GM21360 (cell line): ENCODE measurements at regions not wholly inside any gene's neighbourhood (a gene's known extent, or its start where the extent isn't known, plus 50 kb on each side); places are given as distances from the start of the nearest gene placed in this dataset.

Source experiments
- ATAC-seq: cut with Tn5 transposase; IDR thresholded peaks from one replicate; pipeline ENCODE4 v1.9.1; 2021; ENCODE audit warnings: mild to moderate bottlenecking, moderate library complexity; ENCODE audit not compliant: unreplicated experiment

GRCh38 chr12:88957358-88957757 is 377.1 kb upstream of the KITLG start:
- ATAC-seq, result peak; percentile 62

- no peak for ATAC-seq
Observed at GRCh38 chr12:88955531-88955930, 375.3 kb upstream of the KITLG start.

DNA sequence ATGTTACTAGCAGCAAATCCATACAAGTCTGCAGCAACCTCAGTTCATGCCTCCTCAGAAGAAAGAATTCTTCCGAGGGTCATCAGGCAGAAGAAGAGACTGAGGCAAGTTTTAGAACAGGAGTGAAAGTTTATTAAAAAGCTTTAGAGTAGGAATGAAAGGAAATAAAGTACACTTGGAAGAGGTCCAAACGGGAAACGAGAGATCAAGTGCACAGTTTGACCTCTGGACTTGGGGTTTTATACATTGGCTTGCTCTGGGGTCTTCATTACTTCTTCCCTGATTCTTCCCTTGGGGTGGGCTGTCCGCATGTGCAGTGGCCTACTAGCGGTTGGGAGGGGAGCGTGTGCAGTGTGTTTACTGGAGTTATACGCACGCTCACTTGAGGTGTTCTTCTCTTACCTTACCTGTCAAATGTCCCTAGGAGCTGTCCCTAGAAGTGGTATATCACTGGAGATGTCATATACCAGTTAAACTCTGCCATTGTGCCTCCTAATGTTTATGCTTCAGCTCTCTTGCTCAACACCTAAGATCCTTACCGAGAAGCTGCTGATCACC is 372.8 kb upstream of the KITLG start:
- ATAC-seq, result no peak

DNA sequence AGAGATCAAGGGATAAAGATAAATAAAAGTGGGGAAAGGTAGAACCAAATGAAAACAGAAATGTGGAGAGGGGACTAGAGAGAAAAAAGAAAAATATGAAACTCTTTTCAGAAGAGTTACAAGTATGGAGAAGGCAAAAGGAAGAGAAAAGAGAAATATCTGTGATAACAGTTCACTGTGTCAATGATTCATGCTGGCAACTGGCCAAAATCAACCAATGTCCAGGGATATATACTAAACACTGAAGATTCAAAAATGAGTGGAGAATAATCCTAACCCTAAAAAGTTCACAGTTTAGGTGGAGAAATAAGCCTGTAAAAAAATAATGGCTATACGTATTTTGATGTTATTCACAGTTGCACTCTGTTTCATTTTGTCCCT is 372.3 kb upstream of the KITLG start:
- ATAC-seq, result no peak

DNA sequence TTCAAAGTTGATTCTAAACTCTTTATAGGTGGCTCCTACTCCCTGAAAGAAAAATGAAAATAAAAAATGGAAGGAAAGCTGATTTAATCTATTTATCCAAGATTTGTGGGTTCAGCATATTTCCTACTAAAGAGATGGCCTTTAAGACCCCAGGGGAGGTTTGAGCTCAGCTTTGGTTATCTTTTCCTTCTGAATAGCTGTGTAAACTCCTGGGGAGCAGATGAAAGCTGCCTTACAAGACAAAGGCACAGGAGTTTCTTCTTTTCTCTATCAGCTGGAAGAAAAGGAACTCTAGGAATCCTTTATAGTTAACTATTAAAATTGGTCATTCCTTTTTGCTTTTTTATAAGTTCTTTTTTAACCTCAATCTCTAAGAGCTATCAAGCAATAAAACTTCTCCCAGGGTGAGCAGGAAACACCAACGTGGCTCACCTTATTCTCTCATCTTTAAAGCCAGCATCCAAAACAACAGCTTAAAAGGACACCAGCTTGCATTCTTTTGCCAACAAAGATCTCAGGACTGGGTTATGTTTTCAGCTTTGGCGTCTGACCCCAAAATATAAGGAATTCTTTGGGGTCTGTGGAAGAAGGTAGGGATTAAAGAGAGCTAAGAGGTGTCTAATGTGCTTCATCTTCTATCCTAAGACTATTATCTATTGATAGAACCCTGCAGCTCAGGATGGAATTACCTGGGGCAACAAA is 371.7 kb upstream of the KITLG start:
- no peak for ATAC-seq

- no peak for ATAC-seq
Observed at GRCh38 chr12:88951177-88951576, 370.9 kb upstream of the KITLG start.

- ATAC-seq, result no peak
Observed at GRCh38 chr12:88947486-88948043, 367.3 kb upstream of the KITLG start.

- ATAC-seq, result peak; percentile 55
Observed at GRCh38 chr12:88946372-88946997, 366.2 kb upstream of the KITLG start.

DNA sequence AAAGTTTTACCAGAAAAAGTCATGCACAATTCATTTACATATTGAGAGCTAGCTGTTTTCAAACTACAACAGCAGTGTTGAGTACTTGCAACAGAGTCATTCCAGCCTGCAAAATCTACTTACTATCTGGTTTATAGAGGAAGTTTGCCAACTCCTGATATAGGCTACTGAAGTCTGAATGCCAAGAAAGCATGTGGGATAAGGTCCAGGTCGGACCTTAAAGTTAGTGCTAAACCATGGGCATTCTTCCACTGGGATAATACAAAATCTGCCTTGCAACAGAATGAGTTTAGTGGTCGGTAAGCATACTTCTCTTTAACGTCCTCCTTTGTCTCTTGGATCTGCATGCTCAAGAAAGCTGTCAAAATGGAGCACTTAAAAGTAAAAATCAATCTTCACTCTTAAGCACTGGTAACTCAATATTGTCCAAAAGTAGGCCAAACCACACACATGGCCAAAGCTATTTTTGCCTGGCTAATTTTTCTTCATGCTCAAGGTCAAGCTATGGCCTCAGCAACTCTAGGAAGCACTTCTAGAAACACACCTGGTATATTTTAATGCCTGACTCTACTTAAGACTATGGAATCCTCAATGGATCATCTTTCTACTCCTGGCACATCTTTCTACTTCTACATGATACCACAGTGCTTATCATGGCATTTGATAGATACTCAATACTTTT is 364.9 kb upstream of the KITLG start:
- no peak for ATAC-seq

DNA sequence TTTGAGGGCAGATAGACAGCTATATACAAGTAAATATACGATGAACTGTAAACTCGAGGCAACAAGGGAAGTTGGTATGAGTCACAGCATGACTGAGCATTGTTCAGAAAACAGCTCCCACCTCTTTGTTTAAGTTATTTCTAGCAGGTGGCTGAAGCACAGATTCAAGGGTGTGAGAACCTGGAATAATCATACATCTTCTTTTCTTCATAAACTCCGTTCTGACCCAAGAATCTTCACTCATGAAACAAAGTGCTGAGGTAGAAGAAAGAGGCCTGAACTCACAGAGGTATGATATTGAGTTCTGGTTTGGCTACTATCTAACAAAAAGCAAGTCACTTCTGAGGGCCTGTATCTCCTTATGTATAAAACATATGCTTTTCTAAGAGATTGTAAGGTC is 364.1 kb upstream of the KITLG start:
- no peak for ATAC-seq

- ATAC-seq, result no peak
Observed at GRCh38 chr12:88940854-88941253, 360.6 kb upstream of the KITLG start.

DNA sequence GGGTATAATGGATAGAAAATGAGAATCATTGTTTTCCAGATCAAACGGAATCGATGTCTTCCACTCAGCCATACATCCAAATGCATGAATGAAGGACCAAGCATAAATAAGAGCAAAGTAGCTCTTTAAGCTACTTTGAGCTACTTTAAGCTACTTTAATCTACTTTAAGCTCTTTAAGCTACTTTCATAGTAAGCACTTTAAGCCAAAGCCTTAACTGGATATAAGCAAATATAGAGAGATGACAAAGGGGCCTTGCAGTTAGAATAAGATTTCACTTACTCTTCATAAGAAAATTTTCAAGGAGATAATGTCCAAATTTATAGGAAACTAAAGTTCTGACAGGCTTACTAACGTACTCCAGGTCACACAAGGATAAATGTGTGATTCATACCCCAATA is 355.6 kb upstream of the KITLG start:
- ATAC-seq, result no peak

- ATAC-seq, result no peak
Observed at GRCh38 chr12:88934163-88934747, 354.0 kb upstream of the KITLG start.

GRCh38 chr12:88932457-88932856 is 352.2 kb upstream of the KITLG start:
- ATAC-seq, result no peak

DNA sequence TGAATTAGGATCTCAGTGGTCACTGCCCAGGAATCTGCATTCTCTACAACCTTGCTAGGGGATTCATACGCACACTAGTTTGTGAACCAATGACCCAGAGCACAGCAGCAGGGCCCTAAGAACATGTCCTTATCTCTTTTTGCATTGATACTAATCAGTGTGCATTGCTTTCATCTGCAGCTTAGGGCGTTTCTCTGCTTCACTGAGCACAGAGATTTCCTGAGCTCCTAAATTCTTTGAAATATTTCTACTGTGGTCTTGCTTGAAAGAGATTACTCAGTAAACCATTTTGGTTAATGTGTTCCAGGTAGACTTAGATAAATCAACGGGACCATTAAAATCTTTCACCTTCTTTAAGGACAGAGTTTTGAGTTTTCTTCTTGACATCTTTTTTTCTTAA is 351.3 kb upstream of the KITLG start:
- ATAC-seq, result no peak

DNA sequence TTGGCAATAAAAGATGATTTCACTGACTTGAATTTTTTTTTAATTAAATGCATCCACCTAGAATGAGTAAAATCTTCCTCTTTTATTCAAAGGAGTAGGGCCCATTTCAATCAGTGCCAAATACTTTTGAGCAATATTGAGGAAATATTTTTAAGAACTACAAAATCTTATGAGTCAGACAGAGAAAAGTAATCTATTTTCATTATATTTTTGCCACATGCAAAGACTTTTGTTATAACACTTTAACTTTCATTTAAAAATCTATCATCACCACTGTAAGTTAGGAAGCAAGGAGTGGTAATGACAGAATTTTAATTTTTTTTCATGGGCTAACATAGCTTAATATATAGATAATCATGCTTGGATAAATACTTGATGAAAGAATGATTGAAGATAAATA is 345.2 kb upstream of the KITLG start:
- no peak for ATAC-seq

- ATAC-seq, result no peak
Observed at GRCh38 chr12:88924162-88924561, 343.9 kb upstream of the KITLG start.

GRCh38 chr12:88923631-88924030 is 343.4 kb upstream of the KITLG start:
- no peak for ATAC-seq

DNA sequence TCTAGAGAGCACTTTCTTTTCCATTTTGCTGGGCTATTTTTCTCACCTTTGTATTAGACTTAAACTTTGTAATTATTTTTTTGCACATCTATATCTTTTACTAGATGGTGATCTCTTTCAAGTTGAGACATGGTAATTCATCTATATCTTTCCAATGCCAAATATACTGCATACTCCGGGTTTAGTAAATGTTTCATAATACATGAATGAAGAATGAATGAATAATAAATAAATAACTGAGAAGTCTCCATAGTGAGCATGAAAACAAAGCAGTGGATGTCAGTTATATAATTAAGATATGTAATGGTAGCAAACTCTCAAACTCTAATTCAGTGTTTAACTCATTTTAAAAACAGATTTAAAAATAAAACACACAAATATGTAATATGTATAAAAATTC is 342.5 kb upstream of the KITLG start:
- ATAC-seq, result no peak

GRCh38 chr12:88921890-88922532 is 341.7 kb upstream of the KITLG start:
- no peak for ATAC-seq

DNA sequence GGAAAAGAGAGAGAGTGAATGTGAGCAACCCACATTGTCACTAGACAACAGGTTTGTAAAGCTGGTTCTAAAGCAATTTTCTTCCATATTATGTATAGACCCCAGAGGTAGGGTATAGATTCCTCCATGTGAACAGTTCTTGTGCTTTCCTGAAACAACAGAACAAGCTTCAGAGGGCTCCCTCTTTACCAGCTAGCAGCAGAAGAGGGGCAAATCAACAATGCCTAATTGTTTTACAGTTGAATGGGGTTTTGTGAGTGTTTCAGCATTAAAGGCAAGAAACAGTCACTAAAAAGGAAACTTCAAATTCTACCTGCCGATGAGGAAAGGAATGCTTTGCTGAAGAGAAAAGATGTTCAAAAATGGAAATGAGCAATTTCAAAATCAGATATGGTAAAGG is 341.2 kb upstream of the KITLG start:
- ATAC-seq, result no peak
